CMK (cell line): ENCODE measurements at regions not wholly inside any gene's neighbourhood (a gene's known extent, or its start where the extent isn't known, plus 50 kb on each side); places are given as distances from the start of the nearest gene placed in this dataset.

Experiments
- DNase-seq: peaks from one replicate; pipeline ENCODE4 v3.0.0-alpha.2; 2010; ENCODE audit warnings: low read depth

GRCh38 chr13:68473834-68474326, 1243.7 kb upstream of the PCDH9 start:
- DNase-seq = no peak

- no peak for DNase-seq
These were observed 1237.0 kb upstream of the PCDH9 start for GRCh38 chr13:68467160-68467559.

- no peak for DNase-seq
These were observed 1210.7 kb upstream of the PCDH9 start for GRCh38 chr13:68440874-68441273.

- DNase-seq = no peak
These were observed 1209.7 kb upstream of the PCDH9 start for GRCh38 chr13:68439817-68440216.

GRCh38 chr13:68428292-68428691, 1198.2 kb upstream of the PCDH9 start:
- DNase-seq = no peak

GRCh38 chr13:68417801-68418200, 1187.7 kb upstream of the PCDH9 start:
- no peak for DNase-seq

- no peak for DNase-seq
These were observed 1179.9 kb upstream of the PCDH9 start for GRCh38 chr13:68410007-68410406.

- DNase-seq = no peak
These were observed 1160.9 kb upstream of the PCDH9 start for GRCh38 chr13:68390987-68391386.

- no peak for DNase-seq
These were observed 1156.7 kb upstream of the PCDH9 start for GRCh38 chr13:68386808-68387207.

GRCh38 chr13:68380041-68380973, 1150.2 kb upstream of the PCDH9 start:
- no peak for DNase-seq

- no peak for DNase-seq
These were observed 1148.2 kb upstream of the PCDH9 start for GRCh38 chr13:68378294-68378693.

- no peak for DNase-seq
These were observed 1144.9 kb upstream of the PCDH9 start for GRCh38 chr13:68375004-68375403.

GRCh38 chr13:68369739-68370138, 1139.6 kb upstream of the PCDH9 start:
- DNase-seq = no peak

- DNase-seq = no peak
These were observed 1138.8 kb upstream of the PCDH9 start for GRCh38 chr13:68368922-68369321.

- no peak for DNase-seq
These were observed 1129.0 kb upstream of the PCDH9 start for GRCh38 chr13:68359105-68359504.

GRCh38 chr13:68358294-68358705, 1128.2 kb upstream of the PCDH9 start:
- DNase-seq = no peak

GRCh38 chr13:68350554-68350953, 1120.4 kb upstream of the PCDH9 start:
- DNase-seq = no peak

- no peak for DNase-seq
These were observed 1117.1 kb upstream of the PCDH9 start for GRCh38 chr13:68347220-68347619.

GRCh38 chr13:68345963-68346531, 1115.9 kb upstream of the PCDH9 start:
- DNase-seq = no peak

GRCh38 chr13:68323124-68323523, 1093.0 kb upstream of the PCDH9 start:
- no peak for DNase-seq

- DNase-seq = no peak
These were observed 1089.2 kb upstream of the PCDH9 start for GRCh38 chr13:68319384-68319783.

GRCh38 chr13:68304286-68304893, 1074.3 kb upstream of the PCDH9 start:
- no peak for DNase-seq

GRCh38 chr13:68293631-68294030, 1063.5 kb upstream of the PCDH9 start:
- DNase-seq = no peak
